ENCODE measurements at regions not wholly inside any gene's neighbourhood (a gene's known extent, or its start where the extent isn't known, plus 50 kb on each side); places are given as distances from the start of the nearest gene placed in this dataset.

GRCh38 chr7:7117935-7118586 lies 64.3 kb upstream of the C1GALT1 start:
- TF ChIP-seq CTCF (IDR thresholded peaks at IDR 0.05; ENCODE audit: poor library complexity, severe bottlenecking) (no peak), EZH2 (IDR thresholded peaks at IDR 0.05; ENCODE audit: borderline replicate concordance, insufficient read depth, low read length, poor library complexity, severe bottlenecking) (no peak), REST (IDR thresholded peaks at IDR 0.05; ENCODE audit: borderline replicate concordance) (no peak), POLR2AphosphoS5 (IDR thresholded peaks at IDR 0.05) (no peak), EP300 (conservative IDR thresholded peaks at IDR 0.05; ENCODE audit: poor library complexity, severe bottlenecking) (no peak), MXI1 (conservative IDR thresholded peaks at IDR 0.05; ENCODE audit: poor library complexity, severe bottlenecking) (no peak)
